Lung (tissue), 11 donors: ENCODE measurements at regions not wholly inside any gene's neighbourhood (a gene's known extent, or its start where the extent isn't known, plus 50 kb on each side); places are given as distances from the start of the nearest gene placed in this dataset.
A peak's percentile ranks its signal among the peaks of the same experiment; 100 is the strongest.
"Not testable (repeated sequence)": the region's sequence is repeated elsewhere in the genome, so short reads cannot be mapped to it uniquely, and the experiment has no call there.

Source experiments
- ATAC-seq: fragments of 200-7000 bp; cut with Tn5 transposase; one replicate; pipeline ENCODE4 v1.9.1; 2020; ENCODE audit warnings: moderate number of reproducible peaks; ENCODE audit not compliant: insufficient read depth, low FRiP score
- DNase-seq, 3 donors: peaks; one replicate each; pipeline ENCODE4 v3.0.0-alpha.2; 2013 to 2017
- H3K27ac ChIP-seq, 2 donors: one replicate each; pipeline ENCODE4 v1.5.1; 2013; ENCODE audit warnings: mild to moderate bottlenecking in 2 of 2, moderate library complexity in 2 of 2, control low read depth in 1 of 2, inconsistent platforms in 1 of 2, low read depth in 1 of 2, low read length in 1 of 2
- H3K27me3 ChIP-seq, 3 donors: one replicate each; pipeline ENCODE4 v1.5.1; 2013; ENCODE audit warnings: low read length in 2 of 3; ENCODE audit not compliant: control insufficient read depth in 3 of 3, insufficient read depth in 3 of 3
- H3K36me3 ChIP-seq, 4 donors: one replicate each; pipeline ENCODE4 v1.5.1; 2013; ENCODE audit warnings: low read length in 4 of 4, mild to moderate bottlenecking in 1 of 4, moderate library complexity in 1 of 4; ENCODE audit not compliant: control insufficient read depth in 4 of 4, insufficient read depth in 4 of 4
- H3K4me1 ChIP-seq, 5 donors: one replicate each; pipeline ENCODE4 v1.5.1; 2013; ENCODE audit warnings: low read length in 5 of 5, mild to moderate bottlenecking in 2 of 5, moderate library complexity in 1 of 5; ENCODE audit not compliant: control insufficient read depth in 5 of 5, insufficient read depth in 5 of 5
- H3K4me3 ChIP-seq: one replicate; pipeline ENCODE4 v1.5.1; 2013; ENCODE audit warnings: mild to moderate bottlenecking, control low read depth, moderate library complexity
- H3K9ac ChIP-seq, 2 donors: one replicate each; pipeline ENCODE4 v1.5.1; 2013; ENCODE audit warnings: low read length in 2 of 2, control low read depth in 1 of 2; ENCODE audit not compliant: insufficient read depth in 1 of 2
- H3K9me3 ChIP-seq, 4 donors: one replicate each; pipeline ENCODE4 v1.5.1; 2013; ENCODE audit warnings: low read length in 3 of 4, mild to moderate bottlenecking in 1 of 4, moderate library complexity in 1 of 4; ENCODE audit not compliant: control insufficient read depth in 4 of 4, insufficient read depth in 3 of 4
- CTCF ChIP-seq: IDR thresholded peaks from 2 replicates; pipeline ENCODE4 v1.5.1; 2012; ENCODE audit warnings: mild to moderate bottlenecking; ENCODE audit errors: control extremely low read depth, extremely low read depth
- WGBS, 2 donors: extraction: QIAGEN DNeasy Blood & Tissue Kit; methylation state at CpG; one replicate each; pipeline ENCODE4 v1.1.7; 2013; 5-methylcytosine and 5-hydroxymethylcytosine counted together
- donor health status: control.
- donor health status: control.
- donor health status: Bipolar disorder and iron deficiency.
- donor health status: healthy.
- donor health status: DM: yes; HTN: yes; CAD: no.

DNA sequence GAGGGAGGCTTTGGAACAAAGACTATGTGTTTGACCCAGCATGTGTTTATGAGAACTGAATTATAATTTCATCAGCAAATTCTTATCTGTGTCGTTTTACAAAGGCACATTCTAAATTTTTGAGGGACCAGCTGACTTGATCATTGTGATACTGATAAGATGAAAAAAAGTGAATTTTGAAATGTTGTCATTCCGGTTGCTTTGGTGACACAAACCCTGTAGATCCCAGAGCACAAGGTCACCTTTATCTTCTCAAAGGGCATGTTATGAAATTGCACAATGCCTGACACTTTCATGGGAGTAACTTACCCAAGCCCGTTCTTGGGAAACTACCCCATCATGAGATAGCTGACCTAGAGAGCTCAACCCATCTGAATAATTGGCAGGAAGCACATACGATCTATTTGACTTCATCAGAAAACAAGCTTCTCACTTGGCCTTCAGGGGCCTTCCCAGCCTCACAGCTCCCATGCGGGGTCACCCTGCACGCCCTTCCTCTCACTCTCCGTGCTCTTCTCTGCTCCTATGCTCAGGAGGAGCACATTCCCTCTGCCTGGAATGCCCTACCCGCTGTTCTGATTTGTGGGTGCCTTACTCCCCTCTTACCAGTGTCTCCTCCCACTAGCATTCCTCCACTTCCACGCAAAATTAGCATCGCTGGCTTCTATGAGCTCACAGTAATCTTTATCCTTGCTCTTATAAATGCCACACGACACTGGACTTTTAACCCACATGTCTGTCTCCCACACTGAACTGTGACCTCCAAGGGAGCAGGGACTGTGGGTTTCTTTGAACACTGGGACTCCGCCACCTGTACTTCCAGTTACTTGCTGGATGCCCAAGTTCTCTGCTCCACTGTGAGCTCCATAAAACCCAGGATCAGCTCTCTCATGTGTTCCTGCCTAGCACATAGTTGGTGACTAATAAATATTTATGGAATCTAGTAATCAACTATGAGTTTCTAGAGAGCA lies 555.8 kb upstream of the ID2 start:
- ATAC-seq, result peak; percentile 58
- no peak overlapping the region for H3K9ac ChIP-seq

GRCh38 chr2:8126783-8127182 lies 555.1 kb upstream of the ID2 start:
- H3K4me1 ChIP-seq, result peaks cover 0 to 23% (median 4%) of the 10 kb centered on the region in 5 donors
- no peak for TF ChIP-seq CTCF
- H3K9me3 ChIP-seq, result no peaks in the 10 kb centered on the region
- no peak for ATAC-seq
- no peaks in the 10 kb centered on the region for H3K27me3 ChIP-seq
- H3K36me3 ChIP-seq, result no peaks in the 10 kb centered on the region
- 94% methylated on average over 3 of the region's 3 CpGs for WGBS, 2 donors
- no peak overlapping the region for H3K4me3 ChIP-seq
- no peak for DNase-seq
- no peak overlapping the region for H3K27ac ChIP-seq
- H3K9ac ChIP-seq, result no peak overlapping the region

More for the DNA sequence above, 555.8 kb upstream of the ID2 start:
- Histone ChIP-seq H3K4me3 (no peak overlapping the region), H3K36me3 (no peaks in the 10 kb centered on the region), H3K27ac (peak overlapping the region in 1 of 2 donors; percentile 2), H3K4me1 (peaks cover 0 to 27% (median 4%) of the 10 kb centered on the region in 5 donors), H3K9me3 (no peaks in the 10 kb centered on the region), H3K27me3 (no peaks in the 10 kb centered on the region)
- 76 to 82% methylated on average over 12 of the region's 12 CpGs for WGBS, 2 donors
- DNase-seq, result peak; percentile 51 to 93 (median 92)
- TF ChIP-seq CTCF, result no peak

GRCh38 chr2:8131423-8131822 lies 550.4 kb upstream of the ID2 start:
- DNase-seq, H3K36me3 ChIP-seq, H3K4me3 ChIP-seq, H3K27me3 ChIP-seq, H3K27ac ChIP-seq, ATAC-seq, H3K9me3 ChIP-seq, H3K9ac ChIP-seq: not testable (repeated sequence)
- peaks cover 0 to 17% (median 4%) of the 10 kb centered on the region in 5 donors for H3K4me1 ChIP-seq
- 98 to 99% methylated on average over 3 to 4 of the region's 5 CpGs for WGBS, 2 donors

DNA sequence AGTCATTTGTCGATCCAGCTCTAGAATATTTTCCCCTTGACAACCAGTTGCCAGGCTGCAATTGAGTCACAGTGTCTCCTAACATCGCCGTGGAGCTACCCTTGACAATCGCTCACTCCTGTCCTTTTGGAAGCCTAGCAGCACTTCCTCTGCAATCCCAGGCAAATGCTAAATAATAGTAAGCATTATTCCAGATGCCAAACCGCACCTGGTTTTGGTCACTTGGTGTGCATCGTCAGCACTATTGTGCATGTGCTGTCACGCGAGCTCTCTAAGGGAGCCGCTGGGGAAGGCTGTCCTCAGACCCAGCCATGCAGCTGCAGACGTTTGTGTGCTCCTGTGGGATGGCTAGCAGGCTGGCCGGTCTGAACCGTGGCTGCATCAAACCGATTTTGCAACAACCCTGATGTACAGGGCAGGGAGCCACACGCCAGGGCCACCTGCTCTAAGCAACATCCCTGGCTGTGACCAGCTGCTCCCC lies 549.5 kb upstream of the ID2 start:
- WGBS, 2 donors, result 84 to 86% methylated on average over 14 of the region's 14 CpGs
- Histone ChIP-seq H3K4me1 (peaks cover 0 to 17% (median 4%) of the 10 kb centered on the region in 5 donors), H3K9me3 (no peaks in the 10 kb centered on the region), H3K36me3 (no peaks in the 10 kb centered on the region), H3K9ac (peak overlapping the region in 1 of 2 donors; percentile 5), H3K4me3 (no peak overlapping the region), H3K27me3 (no peaks in the 10 kb centered on the region), H3K27ac (no peak overlapping the region)
- DNase-seq (no peak), ATAC-seq (no peak)
- TF ChIP-seq CTCF, result no peak
